Loucy (cell line): ENCODE measurements at regions not wholly inside any gene's neighbourhood (a gene's known extent, or its start where the extent isn't known, plus 50 kb on each side); places are given as distances from the start of the nearest gene placed in this dataset.

ENCODE experiments used
- CTCF ChIP-seq: fragments of 200-600 bp; sonication (generic); conservative IDR thresholded peaks from 2 replicates; pipeline ENCODE4 v1.5.1; 2014; ENCODE audit warnings: mild to moderate bottlenecking, antibody characterized with exemption, low read length
- EZH2phosphoT487 ChIP-seq: fragments of 200-600 bp; IDR thresholded peaks from 2 replicates; pipeline ENCODE4 v1.6.1; 2018; ENCODE audit warnings: antibody characterized with exemption, mild to moderate bottlenecking, moderate library complexity, borderline replicate concordance

- TF ChIP-seq CTCF (no peak), EZH2phosphoT487 (no peak)
Measured at GRCh38 chr15:39511000-39511915, 69.6 kb upstream of the THBS1 start.
